A673 (cell line): ENCODE measurements at regions not wholly inside any gene's neighbourhood (a gene's known extent, or its start where the extent isn't known, plus 50 kb on each side); places are given as distances from the start of the nearest gene placed in this dataset.

Experiments used
- EZH2 ChIP-seq: fragments of 200-600 bp; sonication (generic); IDR thresholded peaks from 2 replicates; pipeline ENCODE4 v1.6.1; 2017; ENCODE audit warnings: borderline replicate concordance, low read depth, mild to moderate bottlenecking, mixed read lengths, antibody characterized with exemption, low read length; ENCODE audit not compliant: poor library complexity, severe bottlenecking
- TF ChIP-seq, protein P1 (sequence below): fragments of 300-800, 200-600 bp; sonication (generic); conservative IDR thresholded peaks from 2 replicates; pipeline ENCODE4 v1.5.1; 2017; ENCODE audit warnings: low read depth, mild to moderate bottlenecking, antibody characterized with exemption, low read length, moderate library complexity, mixed read lengths

DNA sequence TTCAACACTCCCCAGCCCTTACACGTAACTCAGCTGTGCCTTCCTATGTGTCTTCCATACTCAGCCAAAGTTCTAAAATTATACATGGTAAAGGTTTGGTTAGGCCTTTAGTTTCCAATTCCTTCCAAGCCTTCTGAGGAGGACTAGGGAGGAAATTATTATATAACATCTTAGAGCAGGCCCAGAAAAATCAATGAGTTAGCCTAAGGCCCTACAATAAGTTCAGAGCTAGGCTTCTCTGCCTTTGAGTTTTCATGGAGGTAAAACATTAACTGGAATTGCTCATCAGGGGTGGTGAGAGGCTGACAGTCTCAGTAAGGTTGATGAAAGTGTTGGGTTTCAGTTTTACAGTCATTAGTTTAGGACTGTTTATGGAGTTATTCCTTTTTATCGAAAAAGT is 286.0 kb downstream of the ADGB start:
- TF ChIP-seq, protein P1, sequence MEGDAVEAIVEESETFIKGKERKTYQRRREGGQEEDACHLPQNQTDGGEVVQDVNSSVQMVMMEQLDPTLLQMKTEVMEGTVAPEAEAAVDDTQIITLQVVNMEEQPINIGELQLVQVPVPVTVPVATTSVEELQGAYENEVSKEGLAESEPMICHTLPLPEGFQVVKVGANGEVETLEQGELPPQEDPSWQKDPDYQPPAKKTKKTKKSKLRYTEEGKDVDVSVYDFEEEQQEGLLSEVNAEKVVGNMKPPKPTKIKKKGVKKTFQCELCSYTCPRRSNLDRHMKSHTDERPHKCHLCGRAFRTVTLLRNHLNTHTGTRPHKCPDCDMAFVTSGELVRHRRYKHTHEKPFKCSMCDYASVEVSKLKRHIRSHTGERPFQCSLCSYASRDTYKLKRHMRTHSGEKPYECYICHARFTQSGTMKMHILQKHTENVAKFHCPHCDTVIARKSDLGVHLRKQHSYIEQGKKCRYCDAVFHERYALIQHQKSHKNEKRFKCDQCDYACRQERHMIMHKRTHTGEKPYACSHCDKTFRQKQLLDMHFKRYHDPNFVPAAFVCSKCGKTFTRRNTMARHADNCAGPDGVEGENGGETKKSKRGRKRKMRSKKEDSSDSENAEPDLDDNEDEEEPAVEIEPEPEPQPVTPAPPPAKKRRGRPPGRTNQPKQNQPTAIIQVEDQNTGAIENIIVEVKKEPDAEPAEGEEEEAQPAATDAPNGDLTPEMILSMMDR, result no peak
- TF ChIP-seq EZH2, result no peak
